ENCODE measurements at regions not wholly inside any gene's neighbourhood (a gene's known extent, or its start where the extent isn't known, plus 50 kb on each side); places are given as distances from the start of the nearest gene placed in this dataset.

- no peak for TF ChIP-seq SIN3A (IDR thresholded peaks at IDR 0.05; ENCODE audit: low read depth)
- no peak for TF ChIP-seq CTCF (IDR thresholded peaks at IDR 0.05 in 2 of 3, conservative IDR thresholded peaks at IDR 0.05 in 1 of 3; ENCODE audit: borderline replicate concordance in 1 of 3, insufficient read depth in 1 of 3, low read depth in 2 of 3, low read length in 2 of 3)
- TF ChIP-seq ZNF274 (IDR thresholded peaks at IDR 0.05; ENCODE audit: low read depth, low read length), result no peak
- Histone ChIP-seq H3K9ac (ENCODE audit: low read length) (no peak overlapping the region), H3K27ac (ENCODE audit: low read depth, low read length) (no peak overlapping the region), H4K20me1 (ENCODE audit: insufficient read depth) (no peaks in the 10 kb centered on the region), H3K9me3 (ENCODE audit: control insufficient read depth in 1 of 2, insufficient read depth in 1 of 2, low read depth in 1 of 2, low read length in 2 of 2) (no peaks in the 10 kb centered on the region), H3K9me2 (ENCODE audit: insufficient read depth) (no peaks in the 10 kb centered on the region), H3K79me2 (ENCODE audit: insufficient read depth, low read length) (no peaks in the 10 kb centered on the region), H3K27me3 (ENCODE audit: insufficient read depth, low read length) (no peaks in the 10 kb centered on the region), H3K4me3 (replicated peaks in 1 of 2; ENCODE audit: low read depth in 1 of 2, low read length in 2 of 2) (no peak overlapping the region), H3K4me2 (ENCODE audit: low read length) (no peak overlapping the region), H3K4me1 (ENCODE audit: control insufficient read depth in 1 of 2, insufficient read depth in 2 of 2, low read length in 2 of 2) (no peaks in the 10 kb centered on the region), H3K36me3 (ENCODE audit: control insufficient read depth in 1 of 2, insufficient read depth in 2 of 2, low read length in 2 of 2) (no peaks in the 10 kb centered on the region), H2AFZ (ENCODE audit: low read depth, low read length, poor library complexity, severe bottlenecking) (no peak overlapping the region)
- intact Hi-C loops (cut with micrococcal nuclease), result no loop called here
- ChIA-PET POLR2A (no interaction called here), RAD21 (ENCODE audit: low non-redundant PET in 1 of 2, low total read pairs in 2 of 2, uncharacterized antibody in 2 of 2, unreplicated experiment in 2 of 2) (no interaction called here), CTCF (no interaction called here)
- ATAC-seq (no peak), DNase-seq (ENCODE audit: low read depth, low spot score) (no peak)
- no TSS peak for BruUV-seq (replicated peaks)
Measured at GRCh38 chr13:72195044-72195704, 328.2 kb upstream of the DACH1 start.

GRCh38 chr13:72194523-72194922, 327.5 kb upstream of the DACH1 start:
- Histone ChIP-seq H3K36me3 (ENCODE audit: control insufficient read depth in 1 of 2, insufficient read depth in 2 of 2, low read length in 2 of 2) (no peaks in the 10 kb centered on the region), H3K9me3 (ENCODE audit: control insufficient read depth in 1 of 2, insufficient read depth in 1 of 2, low read depth in 1 of 2, low read length in 2 of 2) (no peaks in the 10 kb centered on the region), H3K27me3 (ENCODE audit: insufficient read depth, low read length) (no peaks in the 10 kb centered on the region), H3K27ac (ENCODE audit: low read depth, low read length) (no peak overlapping the region), H3K9ac (ENCODE audit: low read length) (no peak overlapping the region), H3K4me2 (ENCODE audit: low read length) (no peak overlapping the region), H3K4me1 (ENCODE audit: control insufficient read depth in 1 of 2, insufficient read depth in 2 of 2, low read length in 2 of 2) (no peaks in the 10 kb centered on the region), H3K9me2 (ENCODE audit: insufficient read depth) (no peaks in the 10 kb centered on the region), H4K20me1 (ENCODE audit: insufficient read depth) (no peaks in the 10 kb centered on the region), H3K79me2 (ENCODE audit: insufficient read depth, low read length) (no peaks in the 10 kb centered on the region), H3K4me3 (replicated peaks in 1 of 2; ENCODE audit: low read depth in 1 of 2, low read length in 2 of 2) (no peak overlapping the region), H2AFZ (ENCODE audit: low read depth, low read length, poor library complexity, severe bottlenecking) (no peak overlapping the region)
- no TSS peak for BruUV-seq (replicated peaks)
- intact Hi-C loops (cut with micrococcal nuclease), result no loop called here
- ATAC-seq, result no peak
- ChIA-PET RAD21 (ENCODE audit: low non-redundant PET in 1 of 2, low total read pairs in 2 of 2, uncharacterized antibody in 2 of 2, unreplicated experiment in 2 of 2) (no interaction called here), POLR2A (no interaction called here), CTCF (no interaction called here)
- DNase-seq (ENCODE audit: low read depth, low spot score), result no peak
- TF ChIP-seq SP1 (IDR thresholded peaks at IDR 0.05; ENCODE audit: low read depth) (no peak), REST (IDR thresholded peaks at IDR 0.05; ENCODE audit: low read depth) (no peak), FOSL1 (IDR thresholded peaks at IDR 0.05; ENCODE audit: low read depth) (no peak), ATF3 (IDR thresholded peaks at IDR 0.05) (no peak), ZNF274 (IDR thresholded peaks at IDR 0.05; ENCODE audit: low read depth, low read length) (no peak), SRF (IDR thresholded peaks at IDR 0.05; ENCODE audit: low read depth) (no peak), ZBTB33 (IDR thresholded peaks at IDR 0.05; ENCODE audit: extremely low read depth, insufficient replicate concordance, low read length) (no peak), POLR2A (IDR thresholded peaks at IDR 0.05; ENCODE audit: borderline replicate concordance, extremely low read depth, insufficient read depth, insufficient read length) (no peak), EZH2phosphoT487 (IDR thresholded peaks at IDR 0.05; ENCODE audit: borderline replicate concordance) (no peak), RAD21 (IDR thresholded peaks at IDR 0.05; ENCODE audit: low read depth) (no peak), SIN3A (IDR thresholded peaks at IDR 0.05; ENCODE audit: low read depth) (no peak)
